HG03342 (cell line): ENCODE measurements at regions not wholly inside any gene's neighbourhood (a gene's known extent, or its start where the extent isn't known, plus 50 kb on each side); places are given as distances from the start of the nearest gene placed in this dataset.

Experiments
- ATAC-seq: cut with Tn5 transposase; IDR thresholded peaks from one replicate; pipeline ENCODE4 v1.9.1; 2021; ENCODE audit warnings: mild to moderate bottlenecking, moderate library complexity; ENCODE audit not compliant: unreplicated experiment

DNA sequence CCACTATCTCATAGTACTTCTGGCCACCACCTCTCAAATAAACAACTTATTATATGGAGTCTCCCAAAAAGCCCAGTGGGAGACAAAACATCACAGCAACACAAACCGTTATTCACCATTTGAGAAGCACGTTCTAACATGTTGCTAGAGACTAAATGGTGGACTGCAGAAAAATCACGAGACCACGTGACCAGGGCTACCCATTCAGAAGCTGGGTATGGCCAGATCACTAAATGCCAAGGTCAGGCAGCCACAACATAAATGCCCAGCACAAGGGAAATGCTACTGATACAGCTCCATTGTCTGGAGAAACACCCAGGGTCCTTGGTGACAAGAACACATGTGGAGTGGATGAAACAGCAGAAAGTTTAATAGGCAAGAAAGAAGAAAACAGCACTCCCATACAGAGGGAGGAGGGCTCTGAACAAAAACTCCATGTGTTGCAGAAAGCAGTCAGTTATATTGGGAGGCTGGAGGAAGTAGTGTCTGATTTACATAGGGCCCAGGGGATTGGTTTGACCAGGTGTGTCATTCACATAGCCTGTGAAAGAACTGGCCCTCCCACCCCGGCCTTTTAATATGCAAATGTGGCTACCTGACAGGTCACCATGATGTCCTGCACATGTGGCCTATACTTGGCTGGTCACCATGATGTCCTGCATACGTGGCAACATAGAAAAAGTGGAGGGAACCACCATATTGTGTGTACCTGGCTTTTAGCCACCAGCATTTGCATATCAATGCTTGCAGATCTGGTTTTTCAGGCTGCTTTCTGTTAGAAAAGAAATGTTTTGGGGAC, 97.2 kb downstream of the TRIM36 start:
- no peak for ATAC-seq

DNA sequence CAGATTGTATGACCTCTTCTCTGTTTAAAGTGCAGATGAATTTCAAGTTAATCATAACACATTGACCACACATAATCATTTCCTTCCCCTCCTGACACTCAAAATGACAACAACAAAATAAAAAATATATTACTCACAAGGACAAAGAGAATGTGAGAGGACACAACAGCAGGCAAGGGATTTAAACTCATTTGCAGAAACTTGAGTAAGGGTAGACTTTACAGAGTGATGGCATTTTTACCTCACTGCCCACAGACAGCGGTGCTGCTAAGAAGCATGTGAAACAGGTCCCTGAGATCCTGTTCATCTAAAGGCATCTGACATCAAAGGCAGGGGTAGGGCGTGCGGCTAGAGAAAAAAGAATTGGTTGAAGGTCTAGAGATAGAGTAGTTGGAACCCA, 99.0 kb downstream of the TRIM36 start:
- no peak for ATAC-seq

DNA sequence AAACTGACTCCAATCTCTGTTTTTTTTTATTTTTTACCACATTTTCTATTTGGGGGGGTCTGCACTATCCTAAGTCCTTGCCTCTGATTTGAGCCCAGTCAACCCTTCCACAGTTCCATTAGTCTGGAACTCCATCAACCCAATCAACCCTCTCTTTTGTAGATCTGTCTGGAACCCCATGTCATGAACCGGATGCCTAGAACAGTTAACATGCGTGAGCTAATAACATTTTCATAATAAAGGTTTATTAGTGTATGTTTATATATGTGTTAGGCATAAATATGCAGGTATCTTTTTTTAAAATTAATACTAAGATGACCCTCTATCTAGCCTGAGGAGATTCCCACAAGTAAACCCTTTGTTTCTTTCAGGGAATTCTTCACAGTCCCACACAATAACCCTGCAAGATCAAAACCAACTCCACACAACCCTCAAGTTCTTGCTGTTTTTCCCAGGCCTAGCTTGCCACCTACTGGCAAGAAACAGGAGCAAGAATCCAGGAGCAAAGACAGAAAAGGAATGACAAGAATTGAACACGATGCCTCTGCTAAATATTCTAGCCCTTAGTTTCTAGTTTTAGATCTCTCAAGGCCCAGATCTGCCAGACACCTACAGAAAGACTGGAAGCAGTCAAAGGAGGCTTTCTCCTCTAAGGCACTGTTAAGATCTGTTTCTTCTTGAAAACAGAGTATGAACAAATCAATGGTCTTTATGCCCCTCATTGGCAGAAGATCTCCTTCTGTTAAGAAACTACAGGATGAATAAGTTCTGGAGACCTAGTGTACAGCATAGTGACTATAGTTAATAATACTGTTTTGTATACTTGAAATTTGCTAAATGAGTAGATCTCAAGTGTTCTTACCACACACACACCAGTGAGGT, 100.4 kb downstream of the TRIM36 start:
- peak; percentile 32 for ATAC-seq

DNA sequence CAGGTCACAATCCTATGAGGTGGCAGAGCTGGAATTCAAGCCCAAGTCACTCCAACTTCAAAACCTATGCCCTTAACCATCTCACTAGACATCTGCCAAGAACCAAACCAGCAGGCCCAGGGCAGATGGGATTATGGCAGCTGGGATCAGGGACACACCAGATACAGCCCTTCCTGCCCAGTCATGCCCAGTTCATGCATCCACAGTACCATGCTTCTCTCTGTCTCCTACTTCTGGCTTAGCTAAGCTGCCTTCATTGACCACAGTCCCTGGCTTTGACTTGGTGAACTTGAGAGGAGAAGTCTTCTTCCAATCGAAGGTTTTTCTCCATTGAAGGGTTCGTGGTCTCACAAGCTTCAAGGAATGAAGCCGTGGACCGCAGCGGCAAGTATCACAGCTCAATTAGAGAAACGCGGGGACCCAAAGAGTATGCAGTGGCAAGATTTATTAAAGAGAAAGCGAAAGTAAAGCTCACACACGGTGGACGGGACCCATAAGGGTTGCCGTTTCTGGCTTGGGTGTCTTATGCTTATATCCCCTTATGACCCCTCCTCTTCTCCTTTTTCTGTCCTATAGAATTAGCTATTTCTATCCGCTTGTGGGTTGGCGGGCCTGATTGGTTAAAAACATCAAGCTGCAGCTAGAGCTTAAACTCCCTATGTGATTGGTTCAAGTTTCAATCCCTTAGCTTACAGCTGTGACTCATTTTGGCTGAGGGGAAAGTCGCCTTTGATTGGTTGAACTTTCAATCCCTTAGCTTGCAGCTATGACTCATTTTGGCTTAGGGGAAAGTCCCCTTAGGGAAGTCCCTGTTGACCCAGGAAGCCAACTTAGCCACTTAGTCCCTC, 101.2 kb downstream of the TRIM36 start:
- ATAC-seq = peak; percentile 81

DNA sequence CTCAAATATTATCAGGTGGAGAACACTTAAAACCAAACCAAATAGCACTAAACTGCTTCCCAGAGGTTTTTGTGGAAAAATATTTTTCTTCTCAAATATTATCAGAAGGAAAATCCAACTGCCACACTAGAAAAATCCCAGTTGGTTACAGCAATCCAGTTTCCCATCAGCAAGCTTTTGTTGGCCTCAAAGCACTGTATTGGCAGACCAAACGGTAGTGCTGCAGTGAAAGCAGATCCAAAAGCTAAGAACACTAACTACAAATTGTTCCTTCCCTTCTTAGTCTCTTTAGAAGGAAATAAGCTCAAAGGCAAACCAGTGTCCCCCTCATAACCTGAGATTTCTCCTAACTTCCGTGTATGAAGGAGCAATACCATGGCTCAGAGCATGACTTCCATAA, 105.3 kb downstream of the TRIM36 start:
- ATAC-seq = no peak

DNA sequence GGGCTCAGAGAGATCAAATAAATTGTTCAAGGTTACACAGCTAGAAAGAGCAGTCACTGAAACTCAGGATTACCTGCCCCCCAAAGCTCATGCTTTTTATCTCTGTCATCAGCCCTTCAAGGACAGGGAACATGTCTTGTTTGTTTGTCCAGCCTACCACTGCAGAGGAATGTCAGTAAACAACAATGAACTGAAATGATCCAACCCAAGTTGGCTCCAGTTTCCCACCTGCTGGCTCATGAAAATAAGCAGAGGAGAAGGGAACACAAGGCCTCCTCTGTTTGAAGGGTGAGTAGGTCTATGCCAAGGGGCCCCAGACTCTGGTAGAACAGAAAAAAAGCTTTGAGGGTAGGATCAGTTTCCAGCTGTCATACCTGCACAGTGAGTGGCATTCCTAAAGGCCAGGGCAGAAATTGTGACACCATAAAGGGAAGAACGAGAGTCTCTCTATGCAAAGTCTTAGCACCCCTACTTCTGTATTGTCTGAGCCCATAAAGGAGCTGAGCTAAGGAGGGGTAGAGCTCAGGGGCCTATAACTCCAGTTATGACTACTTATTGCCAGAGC, 115.2 kb downstream of the TRIM36 start:
- ATAC-seq = no peak

DNA sequence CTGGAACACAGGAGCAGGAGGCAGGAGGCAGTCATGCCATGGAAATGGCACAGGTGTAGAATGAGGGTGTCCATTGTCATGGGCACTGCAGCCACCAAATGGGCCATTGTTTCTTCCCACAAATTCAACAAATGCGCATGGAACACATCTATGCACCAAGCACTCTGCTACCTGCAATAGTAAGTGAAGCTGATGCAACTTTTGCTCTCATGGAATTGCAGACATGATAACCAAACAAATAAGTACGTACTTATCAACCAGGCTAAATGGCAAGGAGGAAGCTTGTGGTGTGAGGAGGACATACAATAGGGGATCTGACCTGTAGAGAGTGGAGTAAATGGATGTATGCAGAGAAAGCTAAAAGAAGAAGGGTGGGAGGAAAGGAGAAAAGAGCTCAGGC, 116.8 kb downstream of the TRIM36 start:
- no peak for ATAC-seq

DNA sequence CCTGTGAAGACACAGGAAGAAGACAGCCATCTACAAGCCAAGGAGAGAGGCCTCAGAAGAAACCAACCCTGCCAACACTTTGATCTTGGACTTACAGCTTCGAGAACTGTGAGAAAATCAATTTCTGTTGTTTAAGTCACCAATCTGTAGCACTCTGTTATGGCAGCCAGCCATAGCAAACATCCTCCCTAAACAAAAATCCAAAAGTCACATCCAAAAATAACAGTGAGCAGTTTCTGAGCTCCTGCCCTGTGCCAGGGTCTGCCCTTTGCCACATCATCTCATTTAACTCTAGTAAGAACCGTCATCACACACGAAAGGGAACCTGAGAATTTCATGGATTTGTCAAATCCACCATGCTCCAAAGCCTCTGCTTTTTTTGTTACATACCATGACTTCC, 118.8 kb downstream of the TRIM36 start:
- no peak for ATAC-seq

DNA sequence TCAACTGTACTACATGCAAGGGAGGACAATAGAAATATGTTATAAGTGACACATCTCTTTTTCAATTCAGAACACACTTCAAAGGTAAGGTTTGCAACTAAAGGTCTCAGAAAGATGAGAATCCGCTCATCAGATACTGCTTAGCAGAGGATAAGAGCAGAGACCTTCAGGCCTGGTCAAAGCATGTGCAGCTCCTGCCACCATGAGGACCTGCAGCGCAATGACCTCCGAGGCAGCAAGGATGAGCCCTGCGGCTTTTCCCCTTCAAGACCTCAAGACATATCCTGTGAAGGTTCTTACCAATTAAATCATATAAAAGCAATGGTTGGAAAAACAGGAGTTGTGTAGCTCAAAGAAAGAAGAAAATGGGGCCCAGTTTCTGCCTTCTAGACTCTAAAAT, 135.8 kb downstream of the TRIM36 start:
- no peak for ATAC-seq

DNA sequence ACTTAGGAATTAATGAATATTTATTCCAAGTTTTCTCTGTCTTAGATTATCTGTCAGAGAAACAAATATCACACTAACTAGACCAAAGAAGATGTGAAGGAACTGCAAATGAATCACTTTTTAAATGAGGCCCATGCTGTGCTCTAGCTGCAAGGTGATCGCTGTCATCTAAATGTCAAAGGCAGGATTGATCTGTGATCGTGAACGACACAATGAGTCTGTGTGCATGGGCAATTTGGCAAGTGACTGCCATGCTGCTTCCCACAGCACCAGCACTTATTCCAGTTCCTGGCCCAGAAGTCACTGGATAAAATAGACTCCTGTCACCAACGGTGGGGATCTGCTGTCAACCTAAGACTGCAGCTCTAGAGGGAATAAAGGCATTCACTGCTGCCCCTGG, 141.2 kb downstream of the TRIM36 start:
- ATAC-seq = no peak

DNA sequence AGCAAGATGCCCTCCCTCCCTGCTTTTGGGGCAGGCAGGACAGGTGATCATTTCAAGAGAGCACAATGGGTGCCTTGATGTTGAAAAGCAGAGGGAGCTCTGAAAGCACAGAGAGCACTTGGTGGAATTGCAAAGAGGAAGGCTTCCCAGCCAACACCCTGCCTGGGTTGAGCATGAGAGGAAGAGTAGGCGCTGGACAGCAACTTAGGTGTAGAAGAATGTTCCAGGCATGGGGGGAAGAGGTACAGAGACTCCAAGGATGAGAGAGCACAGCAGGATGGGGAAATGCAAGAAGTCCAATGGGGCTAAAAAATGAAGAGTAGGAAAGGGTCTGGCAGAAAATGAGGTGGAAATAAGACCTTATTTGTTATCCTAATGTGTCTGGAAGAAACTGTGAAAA, 144.8 kb downstream of the TRIM36 start:
- ATAC-seq = no peak

DNA sequence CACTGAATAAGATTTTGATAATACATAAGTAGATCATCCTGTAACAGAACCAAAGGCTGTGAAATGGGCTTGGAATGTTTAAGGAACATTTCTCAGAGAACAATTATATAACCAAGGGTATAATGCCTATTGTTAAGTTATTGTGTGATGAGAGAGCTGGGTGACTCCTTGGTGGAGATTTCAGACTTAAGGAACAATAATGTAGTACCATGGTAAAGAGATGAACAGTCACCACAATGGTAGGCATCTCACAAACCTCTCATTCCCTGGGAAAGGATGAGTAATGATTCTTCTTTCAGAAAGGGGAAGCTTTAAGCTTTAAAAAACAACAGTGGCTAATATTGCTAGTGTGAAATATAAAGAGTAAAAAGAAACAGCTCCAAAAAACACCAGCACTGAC, 147.4 kb downstream of the TRIM36 start:
- no peak for ATAC-seq

DNA sequence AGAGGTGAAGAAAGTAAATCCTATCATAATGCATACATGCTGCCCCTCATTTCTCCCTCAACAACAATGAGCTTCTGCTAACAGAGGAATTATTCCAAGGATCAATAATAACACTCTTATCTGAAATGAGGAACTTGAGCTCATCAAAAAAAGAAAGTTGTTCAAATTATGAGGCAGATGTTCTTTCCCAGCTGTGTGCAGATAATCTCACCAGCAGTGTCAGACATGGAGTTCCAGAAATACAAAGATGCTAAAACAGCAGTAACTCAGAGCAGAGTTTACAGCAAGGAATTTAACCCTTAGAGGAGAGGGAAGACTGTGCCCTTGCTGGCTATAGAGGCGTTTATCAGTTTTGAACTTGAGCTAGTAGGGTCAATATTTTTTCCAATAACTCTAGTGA, 153.1 kb downstream of the TRIM36 start:
- no peak for ATAC-seq

DNA sequence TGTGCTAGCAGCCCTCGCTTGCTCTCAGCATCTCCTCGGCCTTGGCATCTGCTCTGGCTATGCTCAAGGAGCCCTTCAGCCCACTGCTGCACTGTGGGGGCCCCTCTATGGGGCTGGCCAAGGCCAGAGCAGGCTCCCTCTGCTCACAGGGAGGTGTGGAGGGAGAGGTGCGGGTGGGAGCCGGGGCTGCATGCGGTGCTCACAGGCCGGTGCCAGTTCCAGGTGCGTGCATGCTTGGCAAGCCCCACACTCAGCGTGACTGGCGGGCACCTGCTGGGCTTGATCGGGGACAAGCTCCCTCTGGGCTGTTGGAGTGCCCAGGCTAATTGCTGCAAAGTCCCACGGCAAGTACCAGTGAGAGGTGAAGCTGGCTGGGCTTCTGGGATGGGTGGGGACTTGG, 170.5 kb downstream of the TRIM36 start:
- ATAC-seq = no peak

DNA sequence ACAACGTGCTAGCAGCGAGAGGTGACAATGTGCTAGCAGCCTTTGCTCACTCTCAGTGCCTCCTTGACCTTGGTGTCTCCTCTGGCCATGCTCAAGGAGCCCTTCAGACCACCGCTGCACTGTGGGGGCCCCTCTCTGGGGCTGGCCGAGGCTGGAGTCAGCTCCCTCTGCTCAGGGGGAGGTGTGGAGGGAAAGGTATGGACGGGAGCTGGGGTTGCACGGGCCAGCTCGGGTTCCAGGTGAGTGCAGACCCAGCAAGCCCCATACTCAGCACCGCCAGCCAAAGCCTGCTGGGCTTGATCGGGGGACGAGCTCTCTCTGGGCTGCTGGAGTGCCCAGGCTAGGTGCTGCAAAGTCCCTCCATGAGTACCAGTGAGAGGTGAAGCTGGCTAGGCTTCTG, 180.2 kb downstream of the TRIM36 start:
- no peak for ATAC-seq

DNA sequence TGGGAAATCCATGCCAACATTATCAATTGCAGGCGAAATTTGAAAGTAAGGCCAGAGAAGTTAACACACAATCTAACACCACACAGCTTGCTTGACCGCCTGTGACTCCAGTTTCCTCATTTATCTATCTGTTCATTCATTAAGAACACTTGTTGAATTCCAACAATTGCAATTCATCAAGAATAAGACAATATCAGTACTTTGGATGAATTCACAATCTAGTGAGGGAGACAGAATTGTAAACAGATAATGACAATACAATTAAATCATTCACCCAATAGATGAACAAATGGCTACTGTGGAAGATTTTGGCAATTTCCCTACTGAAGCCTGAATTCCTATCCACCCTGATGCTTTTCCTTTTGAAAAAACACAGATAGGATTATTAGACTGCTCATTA, 181.6 kb downstream of the TRIM36 start:
- ATAC-seq = no peak

DNA sequence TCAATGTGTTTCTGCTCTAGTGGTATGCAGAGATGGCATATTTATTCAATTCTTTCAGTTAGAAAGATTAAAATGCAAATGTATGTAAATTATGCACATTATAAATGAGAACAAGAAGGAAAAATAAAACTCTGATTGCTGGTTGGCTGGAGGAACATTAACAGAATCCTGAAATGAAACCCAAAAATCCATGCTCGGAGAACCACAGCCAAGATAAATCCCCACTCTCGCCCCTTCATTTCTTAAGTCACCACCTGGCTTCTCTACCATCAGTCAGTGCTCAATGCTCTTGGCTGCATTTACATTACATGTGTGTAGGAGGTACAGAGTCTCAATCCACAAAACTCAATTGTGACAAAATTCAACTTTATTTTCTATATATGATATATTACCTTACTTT, 184.9 kb downstream of the TRIM36 start:
- no peak for ATAC-seq

DNA sequence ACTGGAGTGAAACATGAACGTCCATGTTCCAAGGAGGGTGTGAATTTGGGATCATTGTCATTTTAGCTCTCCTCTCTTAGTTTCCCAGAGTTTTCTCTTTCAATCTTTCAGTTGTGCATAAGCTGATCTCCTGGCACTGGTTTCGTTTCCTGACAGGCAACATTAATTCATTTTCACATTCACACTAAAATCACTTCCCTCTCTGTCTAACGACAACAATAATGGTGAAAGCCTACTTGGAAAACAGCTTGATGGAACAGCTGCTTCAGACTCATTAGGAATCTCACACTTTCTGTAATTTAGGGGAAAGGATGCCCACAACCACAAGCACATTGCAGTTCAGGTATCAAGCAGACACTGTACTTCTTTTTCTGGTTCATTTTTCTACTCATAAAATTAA, 188.6 kb downstream of the TRIM36 start:
- no peak for ATAC-seq

DNA sequence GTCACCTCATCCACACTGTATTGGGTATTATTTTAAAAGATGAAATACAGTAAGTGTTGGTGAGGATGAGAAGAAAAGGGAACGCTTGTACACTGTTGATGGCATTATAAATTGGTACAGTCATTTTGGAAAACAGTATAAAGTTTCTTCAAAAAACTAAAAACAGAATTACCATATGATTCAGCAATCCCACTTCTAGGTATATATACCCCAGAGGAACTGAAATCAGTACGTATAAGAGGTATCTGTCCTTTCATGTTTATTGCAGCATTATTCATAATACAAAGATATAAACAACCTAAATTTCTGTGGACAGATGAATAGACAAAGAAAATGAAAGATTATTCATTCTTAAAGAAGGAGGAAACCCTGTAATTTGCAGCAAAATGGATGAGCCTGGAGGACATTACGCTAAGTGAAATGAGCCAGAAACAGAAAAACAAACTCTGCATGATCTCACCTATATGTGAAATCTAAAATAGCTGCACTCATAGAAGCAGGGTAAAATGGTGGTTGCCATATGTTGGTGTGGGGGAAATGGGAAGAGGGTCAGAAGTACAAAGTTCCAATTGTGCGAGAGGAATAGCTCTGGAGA, 191.6 kb downstream of the TRIM36 start:
- no peak for ATAC-seq

DNA sequence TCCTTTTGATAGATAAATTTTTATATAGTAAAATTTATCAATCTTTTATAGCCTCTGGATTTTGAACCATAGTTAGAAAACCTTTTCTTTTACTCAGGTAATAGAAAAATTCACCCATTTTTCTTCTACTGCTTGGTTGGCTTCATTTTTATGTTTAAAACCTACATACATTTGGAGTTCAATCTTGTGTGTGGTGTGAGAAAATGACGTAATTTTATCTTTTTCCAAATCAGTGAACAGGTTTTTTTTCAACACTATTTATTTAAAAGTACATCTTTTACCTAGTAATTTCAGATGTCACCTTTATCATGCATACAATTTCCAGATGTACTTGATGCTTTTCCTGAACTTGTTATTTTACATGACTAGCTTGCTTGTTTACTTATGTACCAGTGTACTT, 200.2 kb downstream of the TRIM36 start:
- ATAC-seq = no peak

DNA sequence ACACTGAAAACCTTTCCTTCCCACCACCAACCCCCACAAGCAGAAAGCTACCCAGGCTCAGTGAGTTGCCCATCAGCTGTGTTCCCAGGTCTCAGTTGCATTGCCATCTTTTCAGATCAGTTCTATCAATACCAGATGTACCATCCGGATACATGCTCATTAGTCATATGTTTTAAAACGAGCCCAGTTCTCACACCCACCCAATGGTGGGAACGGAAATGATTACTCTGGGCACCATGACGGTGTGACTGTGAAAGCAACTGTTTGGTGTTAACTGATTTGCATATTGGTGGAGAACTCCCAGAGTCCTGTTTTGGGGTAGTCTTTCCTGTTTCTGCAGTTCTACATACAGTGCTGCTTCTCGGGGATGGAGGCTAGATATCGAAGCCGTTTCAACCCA, 212.3 kb downstream of the TRIM36 start:
- ATAC-seq = no peak
